ENCODE measurements at regions not wholly inside any gene's neighbourhood (a gene's known extent, or its start where the extent isn't known, plus 50 kb on each side); places are given as distances from the start of the nearest gene placed in this dataset.

DNA sequence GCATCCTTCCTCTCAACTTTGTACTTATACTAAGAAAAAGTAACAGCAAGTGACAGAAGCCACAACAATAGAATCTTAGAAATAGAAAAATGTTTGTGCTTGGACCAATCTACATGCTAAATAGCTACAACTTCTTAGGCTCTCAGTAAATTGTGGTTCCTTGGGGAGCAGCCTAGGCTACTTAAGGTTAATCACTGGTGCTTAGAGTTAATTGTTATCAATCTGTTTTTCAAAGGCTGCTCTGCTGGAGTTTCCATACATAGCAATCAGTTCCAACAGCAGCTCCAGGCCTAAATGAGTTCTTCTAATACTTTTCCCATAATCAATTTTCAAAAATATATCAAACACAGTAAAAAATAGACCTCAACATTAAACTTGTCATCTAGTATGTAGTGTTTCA lies 571.4 kb downstream of the EPHA7 start:
- TF ChIP-seq, protein P1, sequence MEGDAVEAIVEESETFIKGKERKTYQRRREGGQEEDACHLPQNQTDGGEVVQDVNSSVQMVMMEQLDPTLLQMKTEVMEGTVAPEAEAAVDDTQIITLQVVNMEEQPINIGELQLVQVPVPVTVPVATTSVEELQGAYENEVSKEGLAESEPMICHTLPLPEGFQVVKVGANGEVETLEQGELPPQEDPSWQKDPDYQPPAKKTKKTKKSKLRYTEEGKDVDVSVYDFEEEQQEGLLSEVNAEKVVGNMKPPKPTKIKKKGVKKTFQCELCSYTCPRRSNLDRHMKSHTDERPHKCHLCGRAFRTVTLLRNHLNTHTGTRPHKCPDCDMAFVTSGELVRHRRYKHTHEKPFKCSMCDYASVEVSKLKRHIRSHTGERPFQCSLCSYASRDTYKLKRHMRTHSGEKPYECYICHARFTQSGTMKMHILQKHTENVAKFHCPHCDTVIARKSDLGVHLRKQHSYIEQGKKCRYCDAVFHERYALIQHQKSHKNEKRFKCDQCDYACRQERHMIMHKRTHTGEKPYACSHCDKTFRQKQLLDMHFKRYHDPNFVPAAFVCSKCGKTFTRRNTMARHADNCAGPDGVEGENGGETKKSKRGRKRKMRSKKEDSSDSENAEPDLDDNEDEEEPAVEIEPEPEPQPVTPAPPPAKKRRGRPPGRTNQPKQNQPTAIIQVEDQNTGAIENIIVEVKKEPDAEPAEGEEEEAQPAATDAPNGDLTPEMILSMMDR (IDR thresholded peaks at IDR 0.05), result no peak
- Histone ChIP-seq H3K4me1 (no peaks in the 10 kb centered on the region), H3K27ac (no peak overlapping the region), H3K36me3 (no peaks in the 10 kb centered on the region), H3K27me3 (no peaks in the 10 kb centered on the region), H3K9me3 (no peaks in the 10 kb centered on the region), H3K4me3 (no peak overlapping the region)
- DNase-seq, result no peak
- intact Hi-C loops (cut with DNase I; ENCODE audit: low total_unique reads), result no loop called here

DNA sequence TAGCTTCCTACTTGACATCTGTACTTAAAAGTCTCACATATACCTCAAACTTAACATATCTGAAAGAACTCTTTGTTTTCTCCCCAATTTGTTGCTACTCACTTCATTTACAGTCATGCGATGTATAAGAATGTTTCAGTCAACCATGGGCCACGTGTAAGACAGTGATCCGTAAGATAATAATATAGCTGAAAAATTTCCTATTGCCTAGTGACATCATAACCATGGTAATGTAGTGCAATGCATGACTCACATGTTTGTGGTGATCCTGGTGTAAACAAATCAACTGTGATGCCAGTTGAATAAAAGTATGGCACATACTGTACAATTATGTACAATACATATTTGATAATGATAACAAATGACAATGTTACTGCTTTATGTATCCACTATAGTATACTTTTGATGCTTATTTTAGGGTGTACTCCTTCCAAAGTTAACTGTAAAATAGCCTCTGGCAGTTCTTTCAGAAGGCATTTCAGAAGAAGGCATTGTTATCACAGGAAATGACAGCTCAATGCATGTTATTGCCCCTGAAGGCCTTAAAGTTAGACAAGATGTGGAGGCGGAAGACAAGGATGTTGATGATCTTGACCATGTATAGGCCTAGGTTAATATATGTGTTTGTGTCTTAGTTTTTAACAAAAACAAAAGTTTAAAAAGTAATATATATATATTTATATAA lies 579.0 kb downstream of the EPHA7 start:
- no peaks in the 10 kb centered on the region for H3K27me3 ChIP-seq
- no peak overlapping the region for H3K27ac ChIP-seq
- TF ChIP-seq, protein P1 (IDR thresholded peaks at IDR 0.05), result no peak
- DNase-seq, result no peak
- H3K36me3 ChIP-seq, result no peaks in the 10 kb centered on the region
- H3K4me1 ChIP-seq, result no peaks in the 10 kb centered on the region
- no peaks in the 10 kb centered on the region for H3K9me3 ChIP-seq
- intact Hi-C loops (cut with DNase I; ENCODE audit: low total_unique reads), result no loop called here
- no peak overlapping the region for H3K4me3 ChIP-seq

DNA sequence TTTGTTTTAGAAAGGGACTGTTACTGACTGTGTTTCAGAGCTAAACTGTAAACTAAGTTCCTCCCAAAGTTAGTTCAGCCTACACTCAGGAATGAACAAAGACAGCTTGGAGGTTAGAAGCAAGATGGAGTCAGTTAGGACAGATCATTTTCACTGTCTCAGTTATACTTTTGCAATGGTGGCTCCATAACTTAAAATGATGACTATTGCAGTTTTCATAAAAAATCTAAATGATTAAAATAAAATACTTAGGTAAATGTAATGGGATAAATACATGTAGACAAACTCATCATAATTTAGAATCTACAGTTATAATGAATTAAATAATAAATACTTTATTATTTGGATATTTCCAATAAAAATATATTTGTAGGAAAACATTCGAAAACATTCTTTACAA lies 590.6 kb downstream of the EPHA7 start:
- intact Hi-C loops (cut with DNase I; ENCODE audit: low total_unique reads), result no loop called here
- Histone ChIP-seq H3K4me1 (no peaks in the 10 kb centered on the region), H3K27ac (no peak overlapping the region), H3K27me3 (no peaks in the 10 kb centered on the region), H3K4me3 (no peak overlapping the region), H3K36me3 (no peaks in the 10 kb centered on the region), H3K9me3 (no peaks in the 10 kb centered on the region)
- DNase-seq, result no peak
- TF ChIP-seq, protein P1 (IDR thresholded peaks at IDR 0.05), result no peak

DNA sequence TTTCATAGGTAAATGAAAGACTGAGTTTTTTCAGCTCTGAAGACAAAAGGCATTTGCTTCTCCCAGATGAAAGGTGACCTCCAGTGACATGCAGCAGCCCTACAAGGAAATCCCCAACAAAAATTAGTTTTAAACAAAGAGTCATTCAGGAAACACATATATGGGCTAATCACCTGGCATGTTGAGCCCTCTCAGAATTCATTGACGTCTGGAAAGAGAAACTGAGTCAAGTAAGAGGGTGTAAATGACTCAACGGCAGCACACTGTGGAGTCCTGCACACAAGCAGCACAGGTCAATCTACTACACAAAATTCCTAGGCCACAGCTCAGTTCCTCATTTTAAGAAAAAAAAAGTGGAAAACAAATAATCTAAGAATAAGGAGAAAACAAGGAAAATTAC lies 592.3 kb downstream of the EPHA7 start:
- Histone ChIP-seq H3K4me1 (no peaks in the 10 kb centered on the region), H3K36me3 (no peaks in the 10 kb centered on the region)

DNA sequence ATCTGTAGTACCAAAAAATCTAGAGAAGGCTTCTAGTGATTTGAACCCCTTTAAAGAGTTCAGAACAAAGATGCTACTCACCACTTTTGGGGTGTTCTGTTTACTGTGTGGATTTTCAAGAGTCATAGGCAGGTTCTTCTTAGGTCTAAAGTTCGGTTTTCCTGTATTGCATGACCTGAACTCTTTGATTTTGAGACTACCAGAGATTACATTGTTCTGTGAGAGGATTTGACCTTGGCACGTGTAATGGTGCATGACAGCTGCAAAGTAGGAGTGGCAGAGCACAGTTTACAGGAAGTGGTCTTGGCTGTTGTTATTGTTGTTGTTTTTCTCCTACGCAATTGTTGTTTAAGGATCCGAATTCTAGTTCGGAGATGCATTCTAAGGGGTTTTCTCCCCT lies 592.7 kb downstream of the EPHA7 start:
- intact Hi-C loops (cut with DNase I; ENCODE audit: low total_unique reads), result no loop called here
- no peak for DNase-seq
- no peak overlapping the region for H3K27ac ChIP-seq

More for the DNA sequence above, 592.3 kb downstream of the EPHA7 start:
- H3K27ac ChIP-seq, result no peak overlapping the region
- intact Hi-C loops (cut with DNase I; ENCODE audit: low total_unique reads), result no loop called here
- TF ChIP-seq, protein P1 (IDR thresholded peaks at IDR 0.05), result no peak
- no peaks in the 10 kb centered on the region for H3K9me3 ChIP-seq
- no peak overlapping the region for H3K4me3 ChIP-seq
- no peak for DNase-seq
- no peaks in the 10 kb centered on the region for H3K27me3 ChIP-seq

More for the DNA sequence above, 592.7 kb downstream of the EPHA7 start:
- Histone ChIP-seq H3K9me3 (no peaks in the 10 kb centered on the region), H3K4me3 (no peak overlapping the region), H3K36me3 (no peaks in the 10 kb centered on the region), H3K4me1 (no peaks in the 10 kb centered on the region), H3K27me3 (no peaks in the 10 kb centered on the region)
- TF ChIP-seq, protein P1 (IDR thresholded peaks at IDR 0.05), result no peak
